NCI-H1694 (cell line): ENCODE measurements at regions not wholly inside any gene's neighbourhood (a gene's known extent, or its start where the extent isn't known, plus 50 kb on each side); places are given as distances from the start of the nearest gene placed in this dataset.

Source experiments
- DNase-seq: peaks from one replicate; lab custom pipeline; 2025; lab: John Stamatoyannopoulos, UW

DNA sequence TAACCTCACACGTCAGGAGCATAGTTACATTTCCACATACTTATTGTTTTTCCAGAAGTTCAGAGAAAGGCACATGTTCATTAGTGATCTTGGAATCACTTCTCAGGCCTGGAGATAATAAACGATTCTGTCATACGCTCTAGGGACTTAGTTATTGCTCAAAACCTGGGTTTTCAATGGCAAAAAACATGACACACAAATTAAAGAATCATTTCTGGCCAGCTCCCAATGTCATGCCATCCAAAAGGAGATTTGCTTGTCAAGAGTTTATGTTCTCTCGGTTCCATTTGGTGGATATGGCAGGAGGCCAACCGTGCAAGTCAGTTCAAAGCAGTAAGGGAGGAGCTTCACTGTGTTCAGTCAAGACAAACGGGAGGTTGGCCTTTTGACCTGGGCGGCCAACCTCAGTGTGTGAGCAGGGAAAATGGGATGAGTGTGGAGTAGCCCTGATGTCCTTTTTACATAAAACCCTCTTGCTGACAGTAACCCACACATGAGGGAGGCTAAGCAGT, 123.4 kb downstream of the NXNL2 start:
- DNase-seq, result no peak

DNA sequence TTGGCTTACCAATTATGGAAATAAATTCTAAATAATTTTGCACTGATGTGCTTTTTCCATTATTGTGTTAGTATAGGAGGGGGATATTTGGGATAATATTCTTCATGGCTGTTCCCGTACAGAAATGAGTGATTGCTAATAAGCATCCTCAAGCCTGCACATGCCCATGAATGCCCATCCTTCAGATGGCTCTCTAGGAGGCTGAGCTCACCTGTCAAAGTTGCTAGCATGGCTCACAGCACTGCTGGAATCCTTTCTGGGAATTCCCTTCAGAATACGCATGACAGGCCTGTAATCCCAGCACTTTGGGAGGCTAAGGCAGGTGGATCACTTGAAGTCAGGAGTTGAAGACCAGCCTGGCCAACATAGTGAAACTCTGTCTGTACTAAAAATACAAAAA, 124.1 kb downstream of the NXNL2 start:
- DNase-seq, result no peak

DNA sequence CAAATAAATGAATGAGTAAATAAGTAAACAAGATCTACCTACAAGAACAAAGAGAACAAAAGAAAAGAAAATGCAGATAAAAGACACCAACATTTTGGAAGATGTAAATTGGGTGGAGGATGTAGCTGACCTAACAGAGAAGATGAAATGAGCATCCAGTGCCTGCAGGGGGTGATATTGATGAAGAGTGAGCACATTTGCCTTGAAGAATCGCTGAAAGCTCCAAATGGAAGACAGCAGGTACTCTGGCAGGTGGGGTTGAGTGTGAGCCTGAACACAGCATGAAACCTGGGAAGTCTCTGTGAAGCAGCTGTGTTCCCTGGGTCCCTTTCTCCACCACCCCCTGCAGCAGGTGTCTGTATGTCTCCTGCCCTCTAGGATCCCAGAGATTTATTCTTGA, 125.6 kb downstream of the NXNL2 start:
- no peak for DNase-seq

DNA sequence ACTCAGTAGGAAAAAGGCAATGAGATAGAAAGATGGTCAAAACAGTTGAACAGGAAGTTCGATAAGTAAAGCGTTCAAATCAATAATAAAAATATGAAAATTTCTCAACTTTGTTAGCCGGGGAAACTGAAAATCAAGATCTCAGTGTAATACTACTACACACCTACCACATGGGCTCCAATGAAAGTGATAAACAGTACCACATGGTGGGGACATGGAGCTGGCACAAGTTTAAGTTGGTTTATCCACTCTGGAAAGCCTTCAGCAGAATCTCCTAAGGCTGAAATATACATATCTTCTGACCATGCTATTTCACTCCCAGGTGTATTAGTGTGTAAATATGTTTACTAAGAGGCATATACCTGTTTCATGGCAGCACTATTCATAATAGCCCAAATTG, 126.8 kb downstream of the NXNL2 start:
- DNase-seq, result no peak

DNA sequence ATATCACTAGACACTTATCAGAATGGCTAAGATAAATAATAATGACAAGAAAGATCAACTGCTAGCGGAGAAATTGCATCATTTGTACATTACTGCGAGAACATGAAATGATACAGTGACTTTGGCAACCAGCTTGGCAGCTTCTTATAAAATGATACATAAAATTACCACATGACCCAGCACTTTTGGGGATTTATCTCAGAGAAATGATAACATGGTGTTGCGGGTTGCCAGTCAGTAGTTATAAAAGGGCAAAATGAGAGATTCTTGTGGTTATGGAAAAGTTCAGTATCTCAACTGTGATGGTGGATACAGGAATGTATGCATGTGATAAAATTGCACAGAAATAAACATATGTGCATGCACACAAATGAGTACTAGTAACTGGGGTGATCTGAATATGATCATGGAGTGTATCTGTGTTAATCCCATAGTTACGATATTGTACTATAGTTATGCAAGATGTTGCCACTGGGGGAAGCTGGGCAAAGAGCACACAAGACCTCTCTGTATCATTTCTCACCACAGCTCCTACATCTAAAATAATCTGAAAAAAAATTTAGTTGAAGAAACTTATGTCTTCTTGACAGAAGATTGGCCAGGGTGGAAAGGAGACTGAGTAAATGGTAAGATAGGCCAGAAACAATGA, 128.9 kb downstream of the NXNL2 start:
- no peak for DNase-seq

DNA sequence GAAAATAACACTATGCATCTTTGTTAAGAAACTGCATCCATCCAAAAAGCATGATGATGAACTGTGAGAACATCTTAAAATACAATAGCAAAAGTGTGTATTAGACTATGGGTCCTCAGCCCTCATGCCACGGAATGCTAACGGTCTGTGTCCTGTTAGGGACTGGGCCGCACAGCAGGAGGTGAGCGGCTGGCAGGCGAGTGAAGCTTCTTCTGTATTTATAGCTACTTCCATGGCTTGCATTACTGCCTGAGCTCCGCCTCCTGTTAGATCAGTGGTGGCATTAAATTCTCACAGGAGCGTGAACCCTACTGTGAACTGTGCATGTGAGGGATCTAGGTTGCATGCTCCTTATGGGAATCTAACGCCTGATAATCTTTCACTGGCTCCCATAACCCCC, 129.8 kb downstream of the NXNL2 start:
- DNase-seq, result no peak

DNA sequence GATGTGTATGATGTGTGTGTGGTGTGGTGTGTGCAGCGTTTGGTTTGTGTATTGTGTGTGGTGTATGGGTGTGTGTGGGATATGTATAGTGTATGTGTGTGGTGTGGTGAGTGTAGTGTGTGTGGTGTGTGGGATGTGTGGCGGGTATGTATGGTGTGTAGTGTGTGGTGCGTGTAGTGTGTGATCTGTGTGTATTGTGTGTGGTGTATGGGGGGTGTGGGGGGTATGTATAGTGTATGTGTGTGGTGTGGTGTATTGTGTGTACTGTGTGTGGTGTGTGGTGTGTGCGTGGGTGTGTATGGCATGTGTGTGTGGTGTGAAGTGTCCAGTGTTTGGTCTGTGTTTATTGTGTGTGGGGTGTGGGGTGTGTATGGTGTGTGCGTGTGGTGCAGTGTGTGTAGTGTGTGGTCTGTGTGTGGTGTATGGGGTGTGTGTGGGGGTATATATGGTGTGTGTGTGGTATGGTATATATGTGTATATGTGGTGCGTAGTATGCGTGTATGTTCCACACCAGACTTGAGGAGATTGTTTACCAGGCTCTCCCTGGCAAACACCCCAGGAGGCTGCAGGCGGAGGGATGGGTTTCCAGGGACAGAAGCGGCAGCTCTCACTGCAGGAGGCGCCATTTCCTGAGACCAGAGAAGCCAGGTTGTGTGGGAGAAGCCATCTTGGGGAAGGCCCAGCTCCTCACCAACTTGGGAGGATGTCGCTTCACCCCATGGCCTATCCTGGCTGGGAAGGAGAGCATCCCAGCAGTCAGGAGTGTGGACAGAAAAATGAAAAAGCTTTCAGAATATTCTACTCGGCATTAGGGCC, 138.1 kb downstream of the NXNL2 start:
- DNase-seq, result no peak

DNA sequence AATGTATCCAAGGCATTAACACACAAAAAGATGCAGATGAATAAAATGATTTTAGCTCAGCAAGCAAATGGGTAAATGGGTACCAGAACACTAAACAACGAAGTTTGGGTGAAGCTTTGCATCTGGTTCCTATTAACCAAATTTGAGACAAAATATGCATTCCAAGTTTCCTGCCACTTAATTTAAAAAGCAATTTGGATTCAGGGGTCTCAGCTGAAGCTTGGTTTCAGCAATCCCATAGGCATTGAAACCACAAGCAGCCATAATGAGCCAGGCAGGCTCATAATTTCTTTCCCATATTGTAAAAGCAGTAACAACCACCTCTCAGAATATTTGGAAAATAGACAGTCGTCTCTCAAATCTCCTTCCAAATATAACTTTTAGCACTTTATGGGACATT, 138.9 kb downstream of the NXNL2 start:
- no peak for DNase-seq

DNA sequence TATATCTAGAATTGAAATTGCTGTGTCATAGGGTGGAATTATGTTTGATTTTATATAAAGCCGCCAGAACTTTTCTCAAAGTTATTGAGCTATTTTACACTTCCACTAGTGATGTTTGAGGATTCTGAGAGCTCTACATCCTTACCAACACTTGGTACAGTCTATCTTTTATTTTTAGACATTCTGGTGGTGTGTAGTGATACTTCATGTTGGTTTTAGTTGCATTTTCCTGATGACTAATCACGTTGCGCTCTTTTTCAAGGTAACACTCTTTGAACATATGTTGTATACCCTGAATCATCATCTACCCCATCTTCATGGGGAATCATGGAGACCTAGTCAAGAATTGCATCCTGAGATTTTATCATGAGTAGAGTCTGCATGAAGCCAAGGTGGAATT, 141.7 kb downstream of the NXNL2 start:
- no peak for DNase-seq

DNA sequence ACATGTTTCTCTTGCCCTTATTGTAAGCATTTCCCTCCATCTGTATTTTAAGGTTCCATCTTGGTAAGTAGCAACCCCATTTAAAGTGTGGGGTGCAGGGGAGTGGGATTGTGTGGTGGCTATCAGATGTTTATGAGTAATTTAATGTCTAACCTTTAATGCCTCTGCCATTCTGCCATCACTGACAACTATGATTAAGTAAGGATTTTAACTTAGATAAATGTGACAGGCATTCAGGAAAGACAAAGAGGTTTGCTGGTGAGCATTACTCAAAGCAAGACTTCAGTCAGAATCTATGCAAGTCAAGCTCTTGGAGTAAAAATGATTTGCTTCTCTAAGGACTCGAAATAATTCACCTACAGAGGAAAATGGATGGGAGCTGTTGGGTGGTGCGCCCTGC, 143.0 kb downstream of the NXNL2 start:
- DNase-seq, result no peak

DNA sequence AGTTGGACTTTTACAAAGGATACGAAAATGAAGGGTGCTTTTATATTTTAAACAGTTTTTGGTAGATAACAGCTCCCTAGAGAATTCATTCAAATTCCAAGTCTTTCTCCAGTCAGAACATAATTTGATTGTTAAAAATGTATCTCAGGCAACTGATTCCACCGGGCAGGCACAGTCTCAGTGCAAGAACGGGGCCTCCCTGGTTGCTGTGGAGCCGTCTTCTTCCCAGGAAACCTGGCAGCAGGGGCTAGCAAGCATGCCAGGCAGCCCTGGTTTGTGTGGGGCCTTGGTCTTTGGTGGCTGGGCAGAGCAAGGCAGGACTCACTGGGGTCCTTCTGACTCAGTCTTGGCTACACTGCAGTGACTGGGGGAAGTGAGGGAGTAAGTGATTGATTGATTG, 143.5 kb downstream of the NXNL2 start:
- no peak for DNase-seq

DNA sequence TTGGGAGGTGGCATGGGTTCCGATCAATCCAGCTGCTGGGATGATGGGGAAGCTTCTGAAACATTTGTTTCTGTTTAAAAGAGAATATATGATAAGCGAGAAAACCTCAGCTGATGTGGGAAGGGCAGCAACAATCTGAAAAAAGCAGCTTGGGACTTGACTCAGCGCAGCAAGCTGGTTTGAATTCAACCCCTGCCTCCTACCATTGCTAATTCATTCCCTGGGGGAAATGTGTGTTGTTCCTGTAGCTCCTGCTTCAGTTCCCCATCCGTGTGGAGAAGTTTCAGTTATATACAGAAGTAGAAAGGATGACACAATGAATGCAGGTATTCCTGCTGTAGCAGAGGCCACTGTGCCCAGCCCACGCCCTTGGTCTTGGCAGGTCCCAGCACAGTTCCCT, 145.1 kb downstream of the NXNL2 start:
- no peak for DNase-seq

DNA sequence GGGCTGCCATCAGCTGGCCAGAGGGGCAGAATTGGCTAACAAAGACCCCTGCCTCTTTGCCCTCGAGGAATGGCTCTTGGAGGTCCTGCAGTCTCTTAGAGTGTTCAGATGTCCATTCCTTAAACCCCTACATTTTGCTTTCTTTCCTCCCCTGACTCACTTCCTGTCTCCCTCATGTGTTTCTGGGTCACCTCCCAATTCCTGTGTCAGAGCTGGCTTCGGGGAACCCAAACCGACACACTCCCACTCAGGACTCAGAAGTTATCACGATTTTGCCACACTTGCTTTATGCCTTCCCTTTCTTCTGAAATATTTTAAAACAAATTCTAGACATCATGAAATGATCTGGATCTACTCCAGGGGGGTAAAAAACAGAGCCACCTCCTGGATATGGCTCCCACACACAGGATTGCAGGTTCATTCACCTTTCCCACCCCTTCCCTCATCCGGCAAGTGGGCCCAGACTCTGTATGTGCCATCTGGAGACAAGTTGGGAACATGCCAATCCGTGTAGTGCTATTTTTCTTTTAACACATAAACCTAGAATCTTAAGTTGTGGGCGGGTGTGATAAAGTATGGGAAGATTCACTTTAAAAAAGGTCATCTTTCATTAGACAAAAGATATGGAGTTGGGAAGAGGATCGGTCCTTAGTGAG, 145.7 kb downstream of the NXNL2 start:
- DNase-seq, result no peak

DNA sequence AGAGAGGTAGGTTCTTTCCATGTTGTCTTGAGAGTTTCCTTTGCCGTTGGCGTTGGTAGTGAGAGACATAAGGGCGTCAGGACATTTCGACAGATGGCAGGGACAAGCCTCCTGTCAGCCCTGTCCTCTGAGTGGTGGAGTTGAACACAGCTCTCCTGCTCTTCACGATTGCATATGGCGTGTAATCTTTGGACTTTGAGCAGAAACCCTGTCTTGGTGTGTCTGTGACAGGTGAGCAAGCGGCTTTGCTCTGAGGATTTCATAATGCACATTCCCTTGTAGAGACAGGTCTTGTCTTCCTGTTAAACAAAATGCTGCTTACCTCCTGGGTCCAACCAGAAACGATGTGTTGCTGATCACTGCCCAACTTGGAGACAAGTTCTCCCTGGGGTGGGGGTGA, 146.5 kb downstream of the NXNL2 start:
- DNase-seq, result no peak

DNA sequence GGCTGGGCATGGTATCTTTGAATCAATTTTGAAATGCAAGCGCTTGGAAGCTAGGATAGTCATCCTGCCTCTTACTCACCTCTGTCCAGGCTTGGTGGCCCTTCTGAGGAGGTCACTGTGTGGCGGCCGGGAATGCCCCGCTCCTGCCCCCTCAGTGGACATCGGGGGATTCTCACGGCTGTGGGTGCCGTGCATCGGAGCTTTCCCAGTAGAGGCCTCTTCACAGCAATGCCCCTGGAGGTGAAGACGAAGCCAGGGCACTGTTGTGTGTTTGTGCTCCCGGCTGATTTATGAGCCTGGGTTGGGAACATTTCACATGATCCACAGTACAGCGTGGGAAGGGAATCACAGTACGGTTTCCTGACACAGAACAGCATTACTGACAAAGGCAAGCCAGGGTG, 147.5 kb downstream of the NXNL2 start:
- DNase-seq, result no peak

DNA sequence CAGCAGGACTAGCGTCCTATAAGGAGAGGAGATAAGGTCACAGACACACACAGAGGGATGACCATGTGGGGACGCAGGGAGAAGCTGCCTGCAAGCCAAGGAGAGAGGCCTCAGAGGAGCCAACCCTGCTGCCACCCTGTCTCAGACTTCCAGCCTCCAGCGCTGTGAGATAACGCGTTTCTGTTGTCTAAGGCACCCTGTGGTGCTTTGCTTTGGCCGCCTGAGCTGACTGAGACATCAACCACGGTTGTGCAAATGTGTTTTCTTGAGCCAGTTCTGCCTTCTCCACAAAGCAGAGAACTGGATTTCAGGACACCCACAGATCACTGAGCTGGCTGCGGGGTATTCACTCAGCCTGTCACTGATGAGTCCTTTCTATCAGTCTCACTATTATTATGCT, 149.1 kb downstream of the NXNL2 start:
- no peak for DNase-seq

DNA sequence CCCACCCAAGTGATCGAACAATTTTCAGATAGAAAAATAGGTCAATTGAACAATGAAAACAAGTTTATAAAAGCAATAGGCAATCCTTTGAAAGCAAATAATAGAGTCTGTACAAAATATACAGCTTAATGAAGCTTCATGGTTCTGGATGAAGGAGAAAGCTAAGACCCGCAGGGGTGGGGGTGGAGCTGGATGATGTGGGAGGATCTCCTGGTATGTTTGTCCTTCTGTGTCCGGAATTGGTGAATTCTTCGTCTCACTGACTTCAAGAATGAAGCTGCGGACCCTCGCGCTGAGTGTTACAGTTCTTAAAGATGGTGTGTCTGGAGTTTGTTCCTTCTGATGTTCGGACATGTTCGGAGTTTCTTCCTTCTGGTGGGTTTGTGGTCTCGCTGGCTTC, 149.9 kb downstream of the NXNL2 start:
- DNase-seq, result no peak

DNA sequence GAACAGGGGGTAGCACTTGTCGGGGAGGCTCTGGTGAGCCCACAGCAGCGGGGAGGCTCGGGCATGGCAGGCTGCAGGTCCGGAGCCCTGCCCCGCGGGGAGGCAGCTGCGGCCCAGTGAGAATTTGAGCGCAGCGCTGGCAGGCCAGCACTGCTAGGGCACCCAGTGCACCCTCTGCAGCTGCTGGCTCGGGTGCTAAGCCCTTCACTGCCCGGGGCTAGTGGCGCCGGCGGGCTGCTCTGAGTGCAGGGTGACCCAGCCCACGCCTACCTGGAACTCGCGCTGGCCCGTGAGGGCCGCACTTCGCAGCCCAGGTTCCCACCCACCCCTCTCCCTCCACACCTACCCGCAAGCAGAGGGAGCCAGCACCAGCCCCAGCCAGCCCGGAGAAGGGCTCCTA, 151.0 kb downstream of the NXNL2 start:
- no peak for DNase-seq

DNA sequence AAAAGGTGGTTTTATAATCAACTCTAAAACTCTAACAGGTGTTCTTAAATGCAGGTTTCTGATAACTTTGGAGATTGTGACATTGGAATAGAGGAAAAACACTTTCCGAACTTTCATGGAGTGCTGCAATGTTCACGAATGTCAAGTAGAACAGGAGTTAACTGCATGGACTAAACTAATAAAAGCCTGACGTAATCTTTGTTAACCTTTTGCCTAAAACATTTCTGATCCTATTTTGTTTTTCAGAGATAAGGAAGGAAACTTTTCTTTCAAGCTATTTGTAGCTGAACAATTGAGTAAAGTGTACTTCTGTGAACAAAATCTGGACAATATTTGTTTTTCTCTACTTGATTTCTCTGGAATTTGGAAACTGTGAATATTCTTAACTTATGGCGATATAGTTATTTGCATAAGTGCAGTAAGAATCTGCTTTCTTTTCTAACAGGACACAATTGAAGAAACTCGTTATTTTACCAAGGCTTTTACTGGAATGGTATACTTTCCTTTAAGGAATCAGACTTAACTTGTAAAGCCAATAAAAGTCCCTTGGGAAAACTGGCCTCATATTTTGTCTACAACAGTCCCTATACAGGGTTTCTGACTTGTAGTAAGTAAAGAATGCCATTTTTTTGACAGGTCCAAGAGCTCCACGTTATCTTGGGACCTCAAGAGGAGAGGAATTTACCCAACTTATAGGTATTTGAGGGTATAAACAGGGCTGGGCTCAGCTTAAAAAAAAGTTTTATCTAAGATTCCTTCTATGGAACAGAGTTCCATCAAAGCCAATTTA, 154.7 kb downstream of the NXNL2 start:
- DNase-seq, result no peak

DNA sequence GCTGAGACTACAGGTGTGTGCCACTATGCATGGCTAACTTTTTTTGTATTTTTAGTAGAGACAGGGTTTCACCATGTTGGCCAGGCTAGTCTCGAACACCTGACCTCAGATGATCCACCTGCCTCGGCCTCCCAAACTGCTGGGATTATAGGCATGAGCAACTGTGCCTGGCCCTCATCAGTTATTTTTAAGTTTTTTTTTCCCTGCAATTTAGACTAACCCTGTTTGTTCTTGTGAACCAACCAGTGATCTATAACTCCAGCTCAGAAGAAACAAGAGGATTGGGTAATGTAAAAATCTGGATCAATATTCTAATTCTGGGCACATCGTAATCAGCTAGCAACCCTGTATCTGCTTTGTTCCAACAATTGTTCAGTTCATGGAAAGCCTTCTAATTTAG, 155.7 kb downstream of the NXNL2 start:
- no peak for DNase-seq

DNA sequence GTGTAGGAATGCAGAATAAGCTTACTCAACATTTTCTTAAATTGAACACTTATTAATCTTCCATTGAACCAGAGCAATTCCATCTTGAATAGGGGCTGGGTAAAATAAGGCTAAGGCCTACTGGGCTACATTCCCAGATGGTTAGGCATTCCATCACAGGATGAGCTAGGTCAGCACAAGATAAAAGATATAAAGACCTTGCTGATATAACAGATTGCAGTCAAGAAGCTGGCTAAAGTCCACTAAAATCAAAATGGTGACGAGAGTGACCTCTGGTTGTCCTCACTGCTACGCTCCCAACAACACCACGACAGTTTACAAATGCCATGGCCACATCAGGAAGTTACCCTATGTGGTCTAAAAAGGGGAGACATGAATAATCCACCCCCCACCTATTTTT, 156.1 kb downstream of the NXNL2 start:
- DNase-seq, result no peak

DNA sequence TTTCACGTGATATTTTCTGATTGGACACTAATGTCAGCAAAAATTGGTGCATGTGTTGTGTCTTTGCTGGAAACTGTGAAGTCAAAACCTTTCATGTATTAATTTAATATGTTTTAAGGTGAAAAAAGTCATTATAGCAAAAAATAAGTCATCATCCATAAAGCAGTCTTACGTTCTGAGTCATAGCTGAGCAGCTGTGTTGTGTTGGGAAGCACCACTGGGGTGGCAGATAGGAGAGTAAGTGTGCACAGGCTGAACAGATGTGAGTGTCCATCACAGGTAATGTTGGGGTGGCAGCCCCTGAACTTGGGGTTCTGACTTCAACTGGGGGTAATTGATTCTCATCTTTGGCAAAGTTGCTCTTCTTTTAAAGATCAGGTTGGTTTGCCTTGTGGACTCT, 156.8 kb downstream of the NXNL2 start:
- DNase-seq, result no peak
